Germinal center (tissue), 1 donor: ENCODE measurements at regions not wholly inside any gene's neighbourhood (a gene's known extent, or its start where the extent isn't known, plus 50 kb on each side); places are given as distances from the start of the nearest gene placed in this dataset.
A peak's percentile ranks its signal among the peaks of the same experiment; 100 is the strongest.

Source experiments
- DNase-seq: peaks from one replicate; pipeline ENCODE4 v3.0.0; 2012; ENCODE audit warnings: mixed read lengths, low spot score

GRCh38 chr9:90024409-90024808 is 419.6 kb downstream of the GADD45G start:
- peak; percentile 41 for DNase-seq

- no peak for DNase-seq
Measured at GRCh38 chr9:90024823-90025222, 420.0 kb downstream of the GADD45G start.

GRCh38 chr9:90025816-90026215 is 421.0 kb downstream of the GADD45G start:
- DNase-seq: no peak

GRCh38 chr9:90027296-90027790 is 422.5 kb downstream of the GADD45G start:
- no peak for DNase-seq

- DNase-seq: no peak
Measured at GRCh38 chr9:90029386-90029785, 424.6 kb downstream of the GADD45G start.

GRCh38 chr9:90029996-90030395 is 425.2 kb downstream of the GADD45G start:
- no peak for DNase-seq

- DNase-seq: no peak
Measured at GRCh38 chr9:90032296-90033027, 427.6 kb downstream of the GADD45G start.

GRCh38 chr9:90033028-90033650 is 428.3 kb downstream of the GADD45G start:
- DNase-seq: no peak

GRCh38 chr9:90034071-90034470 is 429.3 kb downstream of the GADD45G start:
- DNase-seq: no peak

GRCh38 chr9:90035471-90035870 is 430.7 kb downstream of the GADD45G start:
- DNase-seq: no peak

- no peak for DNase-seq
Measured at GRCh38 chr9:90037146-90037797, 432.5 kb downstream of the GADD45G start.

GRCh38 chr9:90038763-90039162 is 434.0 kb downstream of the GADD45G start:
- DNase-seq: no peak

GRCh38 chr9:90044263-90044662 is 439.5 kb downstream of the GADD45G start:
- no peak for DNase-seq

- DNase-seq: no peak
Measured at GRCh38 chr9:90044710-90045151, 439.9 kb downstream of the GADD45G start.

GRCh38 chr9:90046317-90046861 is 441.6 kb downstream of the GADD45G start:
- DNase-seq: no peak

GRCh38 chr9:90047828-90048227 is 443.0 kb downstream of the GADD45G start:
- DNase-seq: no peak

GRCh38 chr9:90052366-90052765 is 447.6 kb downstream of the GADD45G start:
- no peak for DNase-seq

- DNase-seq: peak; percentile 13
Measured at GRCh38 chr9:90053027-90053426, 448.2 kb downstream of the GADD45G start.

GRCh38 chr9:90054810-90055209 is 450.0 kb downstream of the GADD45G start:
- no peak for DNase-seq

- DNase-seq: no peak
Measured at GRCh38 chr9:90055226-90055625, 450.4 kb downstream of the GADD45G start.

- DNase-seq: no peak
Measured at GRCh38 chr9:90057361-90057760, 452.5 kb downstream of the GADD45G start.

- no peak for DNase-seq
Measured at GRCh38 chr9:90058182-90058763, 453.5 kb downstream of the GADD45G start.
